Neural cell (in vitro differentiated cells): ENCODE measurements at regions not wholly inside any gene's neighbourhood (a gene's known extent, or its start where the extent isn't known, plus 50 kb on each side); places are given as distances from the start of the nearest gene placed in this dataset.

Experiments used
- H2AFZ ChIP-seq: fragments of 200-600, 300-800 bp; sonication (generic), shearing (Covaris generic); 2 replicates; pipeline ENCODE4 v1.6.0; 2014; ENCODE audit warnings: low read depth, mild to moderate bottlenecking, antibody characterized with exemption, low read length, moderate library complexity
- H3F3A ChIP-seq: fragments of 200-600 bp; shearing (Covaris generic); 2 replicates; pipeline ENCODE4 v1.6.1; 2016; ENCODE audit warnings: mild to moderate bottlenecking, moderate library complexity, mixed read lengths, antibody characterized with exemption, low read length; ENCODE audit not compliant: insufficient read depth, poor library complexity, severe bottlenecking
- H3K27ac ChIP-seq: fragments of 200-600, 300-800 bp; sonication (generic), shearing (Covaris generic); 2 replicates; pipeline ENCODE4 v1.5.1; 2014; ENCODE audit warnings: mild to moderate bottlenecking, low read length, moderate library complexity
- H3K27me3 ChIP-seq: fragments of 300-800, 200-600 bp; sonication (generic), shearing (Covaris generic); 2 replicates; pipeline ENCODE4 v1.6.0; 2014; ENCODE audit warnings: mild to moderate bottlenecking, low read depth, low read length, moderate library complexity; ENCODE audit not compliant: insufficient read depth
- H3K36me3 ChIP-seq: fragments of 300-800, 200-600 bp; sonication (generic), shearing (Covaris generic); 2 replicates; pipeline ENCODE4 v1.5.1; 2014; ENCODE audit warnings: mild to moderate bottlenecking, antibody characterized with exemption, low read length, moderate library complexity; ENCODE audit not compliant: insufficient read depth
- H3K4me2 ChIP-seq: fragments of 300-800, 200-600 bp; sonication (generic), shearing (Covaris generic); 2 replicates; pipeline ENCODE4 v1.6.0; 2014; ENCODE audit warnings: mild to moderate bottlenecking, low read length
- H3K4me3 ChIP-seq: fragments of 300-800, 200-600 bp; sonication (generic), shearing (Covaris generic); 2 replicates; pipeline ENCODE4 v1.5.1; 2014; ENCODE audit warnings: mild to moderate bottlenecking, low read length, moderate library complexity
- H3K79me2 ChIP-seq: fragments of 200-600 bp; shearing (Covaris generic); replicated peaks from 2 replicates; pipeline ENCODE4 v1.6.0; 2014; ENCODE audit warnings: mild to moderate bottlenecking, low read length, moderate library complexity; ENCODE audit not compliant: insufficient read depth
- H3K9ac ChIP-seq: fragments of 300-800, 200-600 bp; sonication (generic), shearing (Covaris generic); 2 replicates; pipeline ENCODE4 v1.6.1; 2016; ENCODE audit warnings: mild to moderate bottlenecking, low read length, mixed read lengths
- H3K9me2 ChIP-seq: fragments of 200-600 bp; shearing (Covaris generic); 2 replicates; pipeline ENCODE4 v1.6.1; 2016; ENCODE audit warnings: mild to moderate bottlenecking, low read length, mixed read lengths; ENCODE audit not compliant: insufficient read depth
- H3K9me3 ChIP-seq: fragments of 200-600, 300-800 bp; sonication (generic), shearing (Covaris generic); 2 replicates; pipeline ENCODE4 v1.6.1; 2016; ENCODE audit warnings: mild to moderate bottlenecking, mixed run types, low read length, moderate library complexity, mixed read lengths
- H4K20me1 ChIP-seq: fragments of 200-600 bp; shearing (Covaris generic); 2 replicates; pipeline ENCODE4 v1.6.1; 2016; ENCODE audit warnings: mild to moderate bottlenecking, mixed run types; ENCODE audit not compliant: insufficient read depth
- CTCF ChIP-seq: fragments of 450-650 bp; IDR thresholded peaks from 2 replicates; pipeline ENCODE4 v1.5.1; 2014; ENCODE audit warnings: antibody characterized with exemption, mild to moderate bottlenecking, moderate library complexity; ENCODE audit not compliant: poor library complexity, severe bottlenecking
- EP300 ChIP-seq: fragments of 450-650 bp; conservative IDR thresholded peaks from 2 replicates; pipeline ENCODE4 v1.6.1; 2014; ENCODE audit warnings: antibody characterized with exemption, mild to moderate bottlenecking, moderate library complexity; ENCODE audit not compliant: poor library complexity, severe bottlenecking
- EZH2 ChIP-seq: fragments of 200-600, 300-800 bp; shearing (Covaris generic), sonication (generic); IDR thresholded peaks from 2 replicates; pipeline ENCODE4 v1.6.1; 2014; ENCODE audit warnings: antibody characterized with exemption, low read length, borderline replicate concordance, mild to moderate bottlenecking; ENCODE audit not compliant: insufficient read depth, poor library complexity, severe bottlenecking
- MXI1 ChIP-seq: fragments of 450-650 bp; conservative IDR thresholded peaks from 2 replicates; pipeline ENCODE4 v1.6.1; 2014; ENCODE audit warnings: antibody characterized with exemption, mild to moderate bottlenecking; ENCODE audit not compliant: poor library complexity, severe bottlenecking
- POLR2AphosphoS5 ChIP-seq: IDR thresholded peaks from 2 replicates; pipeline ENCODE4 v1.6.1; 2012
- RAD21 ChIP-seq: fragments of 450-650 bp; conservative IDR thresholded peaks from 2 replicates; pipeline ENCODE4 v1.6.1; 2014; ENCODE audit warnings: antibody characterized with exemption, mild to moderate bottlenecking, moderate library complexity
- REST ChIP-seq: IDR thresholded peaks from 2 replicates; pipeline ENCODE4 v1.6.1; 2012; ENCODE audit warnings: borderline replicate concordance
- SMC3 ChIP-seq: fragments of 450-650 bp; conservative IDR thresholded peaks from 2 replicates; pipeline ENCODE4 v1.6.1; 2014; ENCODE audit warnings: antibody characterized with exemption, mild to moderate bottlenecking, moderate library complexity; ENCODE audit not compliant: poor library complexity
- TAF1 ChIP-seq: IDR thresholded peaks from 2 replicates; pipeline ENCODE4 v1.6.1; 2012; ENCODE audit warnings: low read depth

GRCh38 chr2:160920061-160920460 is 240.2 kb upstream of the TANK start:
- Histone ChIP-seq H3K4me2 (no peak overlapping the region), H3K9me2 (no peaks in the 10 kb centered on the region), H3K79me2 (no peaks in the 10 kb centered on the region), H4K20me1 (no peaks in the 10 kb centered on the region), H2AFZ (no peak overlapping the region), H3K4me3 (no peak overlapping the region), H3K27ac (no peak overlapping the region), H3K27me3 (no peaks in the 10 kb centered on the region), H3K36me3 (no peaks in the 10 kb centered on the region), H3K9me3 (no peaks in the 10 kb centered on the region), H3F3A (no peaks in the 10 kb centered on the region), H3K9ac (no peak overlapping the region)
- TF ChIP-seq SMC3 (no peak), REST (no peak), EZH2 (no peak), EP300 (no peak), TAF1 (no peak), CTCF (no peak), POLR2AphosphoS5 (no peak), RAD21 (no peak), MXI1 (no peak)

- TF ChIP-seq POLR2AphosphoS5 (no peak), RAD21 (no peak)
- no peak overlapping the region for H3K4me3 ChIP-seq
- H4K20me1 ChIP-seq, result no peaks in the 10 kb centered on the region
- no peak overlapping the region for H3K4me2 ChIP-seq
- no peaks in the 10 kb centered on the region for H3F3A ChIP-seq
- H3K27me3 ChIP-seq, result no peaks in the 10 kb centered on the region
- H3K9me2 ChIP-seq, result no peaks in the 10 kb centered on the region
- H3K36me3 ChIP-seq, result no peaks in the 10 kb centered on the region
- H3K79me2 ChIP-seq, result no peaks in the 10 kb centered on the region
- no peaks in the 10 kb centered on the region for H3K9me3 ChIP-seq
- no peak overlapping the region for H3K27ac ChIP-seq
- H2AFZ ChIP-seq, result no peak overlapping the region
- no peak overlapping the region for H3K9ac ChIP-seq
Measured at GRCh38 chr2:160920791-160921303, 239.4 kb upstream of the TANK start.
